TTC549 (cell line): ENCODE measurements at regions not wholly inside any gene's neighbourhood (a gene's known extent, or its start where the extent isn't known, plus 50 kb on each side); places are given as distances from the start of the nearest gene placed in this dataset.

Experiments used
- FAIRE-seq: peaks from 2 replicates; lab custom pipeline; 2012; peaks lifted over from hg19 to GRCh38; lab: Jason Lieb, UNC

DNA sequence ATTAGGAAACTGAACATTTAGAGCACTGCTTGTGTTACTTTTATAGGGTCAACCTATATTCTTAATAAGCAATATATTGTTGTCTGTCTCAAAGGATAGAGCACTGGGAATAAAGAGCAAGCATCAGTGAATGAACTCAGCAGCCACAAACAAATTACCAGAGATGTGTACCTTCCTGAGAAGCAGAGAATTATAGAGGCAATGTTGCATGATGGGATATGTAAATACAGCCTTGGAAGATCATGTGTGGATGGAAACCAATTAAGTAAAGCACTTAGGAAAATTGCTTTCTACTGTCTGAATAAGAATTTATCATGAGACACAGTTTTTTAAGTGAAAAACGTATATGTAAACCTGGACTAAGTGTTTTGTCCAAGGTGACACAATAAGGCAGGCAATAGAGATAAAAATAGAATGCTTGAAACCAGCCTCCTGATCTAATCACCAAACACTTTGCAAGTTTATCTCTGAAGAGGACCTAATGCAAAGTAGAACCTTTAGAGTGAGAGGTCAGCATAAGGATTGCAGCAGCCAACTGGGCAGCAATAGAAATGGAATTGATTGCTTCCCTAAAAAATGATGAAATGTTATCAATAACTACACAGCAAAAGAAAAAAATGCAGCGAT is 848.0 kb downstream of the TUSC7 start:
- no peak for FAIRE-seq

DNA sequence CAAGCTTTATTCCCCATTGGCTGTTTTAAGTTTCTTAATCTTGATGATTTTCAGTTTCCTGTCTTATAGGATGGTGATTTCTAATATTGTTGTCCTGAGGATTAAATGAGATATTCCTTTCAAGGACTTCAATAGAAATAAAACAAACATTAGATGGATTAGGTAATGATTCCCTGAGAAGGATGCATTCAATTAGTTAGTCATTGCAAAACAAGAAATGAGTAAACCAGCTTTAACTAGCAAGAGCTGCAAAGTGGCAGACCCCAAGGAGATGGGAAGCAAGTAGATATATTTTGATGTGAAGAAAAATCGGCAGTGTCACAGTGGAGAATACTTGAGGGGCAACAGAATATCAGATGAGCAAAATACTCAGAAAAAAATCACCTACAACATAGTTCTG is 849.1 kb downstream of the TUSC7 start:
- FAIRE-seq, result no peak

GRCh38 chr3:117562000-117562399 is 852.4 kb downstream of the TUSC7 start:
- FAIRE-seq, result no peak

DNA sequence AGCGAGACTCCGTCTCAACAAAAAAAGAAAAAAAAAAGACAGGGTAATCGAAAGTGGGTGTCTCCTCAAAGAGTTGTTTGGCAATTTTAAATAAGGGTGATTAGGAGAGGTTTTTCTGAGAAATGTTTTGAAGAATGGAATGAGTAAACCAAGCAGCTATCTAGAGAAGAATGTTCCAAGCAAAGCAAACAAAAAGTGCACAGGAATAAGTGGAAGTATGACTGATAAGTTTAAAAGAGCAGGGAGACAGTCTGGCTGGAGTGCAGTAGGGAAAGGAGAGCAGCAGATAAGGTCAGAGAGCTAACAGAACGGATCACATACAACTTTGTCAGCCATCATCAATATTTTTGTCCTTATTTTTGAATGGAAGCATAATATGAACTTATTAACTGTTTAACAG is 853.5 kb downstream of the TUSC7 start:
- no peak for FAIRE-seq

DNA sequence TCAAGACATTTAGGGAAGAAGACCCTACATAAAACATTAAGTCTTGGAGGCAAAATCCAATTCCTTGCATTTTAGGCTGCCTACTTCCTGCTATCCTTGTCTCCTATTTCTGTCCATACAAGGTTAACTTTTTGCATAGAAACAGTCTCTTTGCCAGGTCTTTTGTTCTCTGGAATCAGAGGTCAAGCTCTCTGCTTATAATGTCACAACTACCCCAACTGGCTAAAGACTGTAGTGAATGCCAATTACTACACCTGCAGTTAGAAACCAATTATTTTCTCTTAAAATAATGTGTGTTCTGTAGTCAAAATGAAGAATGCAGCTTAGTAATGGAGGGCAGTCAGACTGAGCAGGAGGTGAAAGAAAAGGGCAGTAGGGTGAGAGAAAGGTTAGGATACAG is 856.2 kb downstream of the TUSC7 start:
- FAIRE-seq, result no peak

- FAIRE-seq, result no peak
Measured at GRCh38 chr3:117566926-117567325, 857.3 kb downstream of the TUSC7 start.

GRCh38 chr3:117567382-117567781 is 857.8 kb downstream of the TUSC7 start:
- no peak for FAIRE-seq

DNA sequence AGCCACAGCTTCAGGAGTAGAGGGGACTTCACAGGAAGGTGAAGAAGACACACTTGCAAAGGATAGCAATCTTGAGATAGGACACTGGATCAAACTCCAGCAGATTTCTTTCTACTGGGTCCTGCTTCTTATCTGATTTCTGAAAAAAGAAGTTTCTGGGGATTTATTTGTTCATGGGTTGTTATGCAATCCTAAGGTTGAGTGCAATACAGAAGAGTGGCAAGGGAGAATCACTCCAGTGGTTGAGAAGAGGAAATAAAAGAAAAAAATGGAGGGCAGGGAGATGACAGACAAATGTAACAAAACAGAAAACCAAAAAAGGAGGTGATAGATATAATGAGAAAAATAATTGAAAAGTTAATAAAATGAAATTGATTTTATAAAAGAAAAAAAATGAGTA is 858.3 kb downstream of the TUSC7 start:
- no peak for FAIRE-seq

DNA sequence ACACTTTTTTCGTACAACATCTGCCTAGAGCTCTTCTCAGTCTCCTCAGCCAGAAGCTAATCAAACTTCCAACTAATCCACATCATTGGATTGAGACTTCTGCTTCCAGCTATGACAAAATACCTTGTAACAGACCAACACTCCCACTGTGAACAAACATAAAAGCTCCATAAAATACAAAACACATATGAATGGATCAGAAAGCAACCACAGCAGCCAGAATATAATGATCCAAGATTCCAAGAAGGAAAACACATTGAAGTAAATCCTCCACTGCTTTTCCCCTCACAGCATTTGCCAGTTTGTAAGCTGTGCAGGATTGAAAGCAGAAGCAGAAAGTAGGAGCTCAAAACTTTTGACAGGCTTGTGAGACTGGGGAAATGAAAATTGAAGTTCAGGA is 863.2 kb downstream of the TUSC7 start:
- no peak for FAIRE-seq

DNA sequence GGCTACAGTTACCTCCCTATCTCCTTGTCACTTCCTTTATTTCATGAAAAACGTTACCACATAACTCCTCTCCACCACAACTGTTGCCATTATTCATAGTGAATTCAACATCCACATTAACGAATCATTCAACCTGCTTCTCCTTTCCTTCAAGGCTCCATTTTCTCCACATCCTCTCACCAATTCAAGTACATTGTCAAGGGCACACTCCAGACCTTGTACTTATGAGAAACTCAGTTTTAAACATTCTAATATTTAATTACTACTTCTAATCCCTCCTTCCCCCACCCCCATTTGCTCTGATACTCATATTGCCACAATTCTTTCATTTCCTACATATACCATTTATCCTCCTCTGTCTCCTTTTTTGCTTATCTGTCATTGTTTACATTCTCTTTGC is 871.2 kb downstream of the TUSC7 start:
- no peak for FAIRE-seq

DNA sequence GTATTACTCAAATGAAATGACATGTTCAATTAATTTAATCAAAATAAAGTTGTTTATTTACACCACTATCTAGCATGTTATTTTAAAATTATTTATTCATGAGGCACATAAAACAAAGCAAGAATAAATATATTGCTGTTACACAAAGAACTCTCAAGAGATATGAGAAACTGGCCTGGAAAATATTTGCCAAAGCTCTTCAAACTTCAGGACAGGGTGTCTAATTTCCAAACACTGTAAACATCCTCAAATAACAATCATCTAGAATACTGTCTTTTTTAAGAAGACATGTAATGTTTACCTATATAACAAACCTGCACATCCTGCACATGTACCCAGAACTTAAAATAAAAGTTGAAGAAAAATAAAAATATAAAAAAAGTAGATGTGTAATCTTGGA is 876.6 kb downstream of the TUSC7 start:
- no peak for FAIRE-seq

DNA sequence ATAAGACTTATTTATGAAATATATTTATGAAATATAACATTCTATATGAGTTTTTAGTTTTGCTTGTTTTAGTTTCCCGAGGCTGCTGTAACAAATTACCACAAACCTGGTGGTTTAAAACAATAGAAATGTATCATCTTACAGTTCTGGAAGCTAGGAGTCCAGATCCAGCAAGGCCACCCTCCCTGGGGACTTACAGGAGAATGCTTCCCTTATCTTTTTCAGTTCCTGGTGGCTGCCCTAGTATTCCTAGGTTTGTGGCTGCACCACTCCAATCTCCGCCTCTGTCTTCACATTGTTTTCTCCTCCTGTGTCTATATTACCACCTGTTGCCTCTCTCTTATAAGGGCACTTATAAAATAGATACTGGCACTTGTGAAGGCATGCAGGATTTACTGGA is 877.8 kb downstream of the TUSC7 start:
- no peak for FAIRE-seq

GRCh38 chr3:117589454-117589853 is 879.9 kb downstream of the TUSC7 start:
- FAIRE-seq, result no peak

DNA sequence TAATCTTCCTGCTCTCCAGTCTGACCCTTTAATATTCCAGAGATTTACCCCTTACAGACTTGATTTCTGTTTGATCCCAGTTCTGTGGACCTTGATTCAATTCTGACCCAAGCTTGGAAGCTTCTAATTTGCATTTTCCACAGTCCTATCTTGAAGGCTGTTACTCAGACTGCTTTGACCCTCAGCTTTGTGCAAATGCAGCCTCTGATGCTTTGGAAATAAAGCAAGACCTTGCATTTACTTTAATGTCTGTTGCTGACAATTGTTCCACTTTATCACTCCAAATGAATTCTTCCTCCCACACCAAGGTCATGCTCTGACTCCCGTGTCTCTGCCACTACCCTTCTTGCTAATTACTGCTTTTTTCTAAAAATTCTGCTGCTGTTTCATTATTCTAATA is 886.0 kb downstream of the TUSC7 start:
- FAIRE-seq, result no peak

DNA sequence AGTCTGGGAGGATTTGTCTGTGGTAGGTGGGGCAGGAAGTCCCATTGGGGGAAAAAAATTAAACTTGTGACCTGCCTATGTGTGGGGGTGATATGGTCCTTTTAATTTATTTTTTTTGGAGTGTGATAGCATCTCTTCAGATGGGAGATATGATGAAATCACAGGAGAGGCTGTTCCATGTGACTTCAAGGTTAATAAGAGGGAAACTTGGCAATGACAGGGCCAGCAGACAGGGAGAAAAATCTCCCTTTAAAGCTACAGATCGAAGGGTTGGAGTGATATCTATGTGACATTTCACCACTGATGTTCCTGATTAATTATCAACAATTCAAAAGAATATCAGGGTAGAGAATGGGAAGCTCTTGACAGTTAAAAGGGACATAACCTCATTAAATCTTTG is 886.9 kb downstream of the TUSC7 start:
- no peak for FAIRE-seq

GRCh38 chr3:117597865-117598264 is 888.3 kb downstream of the TUSC7 start:
- no peak for FAIRE-seq

- no peak for FAIRE-seq
Measured at GRCh38 chr3:117600112-117600511, 890.5 kb downstream of the TUSC7 start.

DNA sequence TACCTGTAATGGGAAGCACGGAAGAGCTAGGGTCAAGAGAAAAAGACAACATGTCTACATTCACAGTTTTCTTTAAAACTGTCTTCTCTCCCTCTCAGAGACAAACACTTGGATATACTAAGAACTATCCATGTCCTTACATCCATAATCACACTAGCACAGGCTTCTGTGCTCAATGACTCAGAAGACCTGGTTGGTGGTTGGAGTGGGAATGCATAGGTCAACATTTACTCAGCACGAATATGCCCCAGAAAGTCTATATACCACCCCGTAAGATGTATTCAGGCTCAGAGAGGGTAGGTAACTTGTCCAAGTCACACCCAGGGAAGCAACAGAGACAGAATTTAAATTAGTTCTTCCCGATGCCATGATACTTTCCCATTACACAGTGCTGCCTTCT is 891.1 kb downstream of the TUSC7 start:
- FAIRE-seq, result no peak

DNA sequence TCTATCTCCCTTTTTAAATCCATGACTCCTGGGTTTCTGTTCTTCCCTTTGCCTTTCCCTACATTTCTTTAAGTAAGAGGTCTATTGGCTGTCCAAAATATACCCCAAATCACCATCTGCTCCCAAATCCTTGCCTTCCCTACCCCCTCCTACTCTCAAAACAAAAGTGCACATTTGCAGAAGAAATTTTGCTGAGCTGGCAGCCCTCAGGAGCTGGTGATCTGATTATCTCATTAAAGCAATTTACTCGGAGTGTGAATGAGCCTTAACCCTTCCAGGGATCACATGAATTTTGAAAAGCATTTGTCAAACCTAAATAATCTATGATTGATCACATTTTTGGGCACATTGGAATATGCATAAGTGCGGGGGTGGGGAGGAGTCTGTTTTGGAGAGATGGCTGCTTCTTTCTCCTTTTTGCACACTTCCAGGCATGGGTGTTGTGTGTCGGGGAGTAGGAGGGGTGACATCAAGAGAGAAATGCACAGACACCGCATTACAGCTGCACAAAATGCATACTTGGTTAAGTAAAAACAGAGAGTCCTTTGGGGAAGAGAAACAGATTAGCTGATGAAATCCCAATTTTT is 892.6 kb downstream of the TUSC7 start:
- FAIRE-seq, result no peak

- no peak for FAIRE-seq
Measured at GRCh38 chr3:117603097-117603496, 893.5 kb downstream of the TUSC7 start.

GRCh38 chr3:117606866-117607265 is 897.3 kb downstream of the TUSC7 start:
- no peak for FAIRE-seq

GRCh38 chr3:117609330-117609729 is 899.8 kb downstream of the TUSC7 start:
- no peak for FAIRE-seq

DNA sequence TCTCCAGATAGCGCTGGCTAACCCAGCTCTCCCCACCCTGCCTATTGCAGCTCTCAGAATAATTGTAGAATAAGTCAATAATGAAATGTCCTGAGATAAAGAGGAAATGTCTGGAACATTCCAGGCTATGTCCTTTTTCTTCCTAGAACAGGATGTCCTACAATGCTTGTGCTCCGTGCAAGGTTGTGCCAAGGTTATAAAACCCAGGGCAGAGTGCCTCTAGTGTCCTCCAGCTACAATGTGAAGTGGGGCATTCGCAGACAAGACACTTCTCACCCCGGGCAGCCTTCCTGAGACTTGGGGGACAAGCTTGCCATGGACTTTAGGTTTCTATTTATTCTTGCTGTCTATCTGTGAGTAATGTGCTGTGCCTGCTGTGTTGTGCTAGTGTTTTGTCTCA is 900.6 kb downstream of the TUSC7 start:
- FAIRE-seq, result no peak

- FAIRE-seq, result no peak
Measured at GRCh38 chr3:117611211-117611610, 901.6 kb downstream of the TUSC7 start.

DNA sequence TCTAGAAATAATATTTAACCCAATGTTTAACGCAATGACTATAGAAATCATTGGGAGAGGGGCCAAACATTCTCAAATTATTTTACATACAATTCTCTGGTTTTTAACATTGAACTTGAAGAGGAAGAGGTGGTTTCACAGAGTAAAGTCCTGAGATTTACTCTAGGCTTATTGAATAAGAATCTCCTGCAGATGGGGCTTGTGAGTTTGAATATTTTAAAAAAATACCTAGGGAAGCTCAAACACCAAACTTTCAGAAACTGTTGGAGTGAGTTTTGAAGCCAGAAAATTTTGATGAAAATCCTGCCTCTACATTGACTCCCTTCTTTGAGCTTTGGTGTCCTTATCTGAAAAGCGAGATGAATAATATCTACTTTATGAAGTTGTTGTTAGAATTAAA is 906.6 kb downstream of the TUSC7 start:
- FAIRE-seq, result no peak
